ENCODE measurements at regions not wholly inside any gene's neighbourhood (a gene's known extent, or its start where the extent isn't known, plus 50 kb on each side); places are given as distances from the start of the nearest gene placed in this dataset.

DNA sequence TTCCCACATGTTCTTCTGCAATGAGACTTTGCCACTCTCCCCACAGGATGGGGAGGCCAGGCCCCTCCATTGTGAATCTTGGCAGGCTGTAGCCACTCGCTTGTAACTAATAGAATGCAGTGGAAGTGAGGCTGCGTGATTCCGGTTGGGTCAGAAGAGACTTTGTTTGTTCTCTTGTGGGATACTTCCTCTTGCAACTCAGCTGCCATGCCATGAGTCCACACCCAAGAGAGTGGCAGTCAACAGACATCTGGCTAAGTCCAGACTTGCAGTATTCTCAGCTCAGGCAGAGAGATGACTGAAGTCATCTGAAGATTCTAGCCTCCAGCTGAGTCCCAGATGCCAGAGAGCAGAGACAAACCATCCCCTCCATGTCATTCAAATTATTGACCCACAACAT lies 153.4 kb upstream of the GDF10 start:
- CTCF ChIA-PET, result no interaction called here

GRCh38 chr10:47147186-47147585 lies 152.8 kb upstream of the GDF10 start:
- no peak for DNase-seq
- H3K27me3 Mint-ChIP-seq, result peaks cover 5% of the 10 kb centered on the region

More for the DNA sequence above, 153.4 kb upstream of the GDF10 start:
- Mint-ChIP-seq H3K36me3 (ENCODE audit: low read depth) (no peaks in the 10 kb centered on the region), H3K27ac (no peak overlapping the region), H3K4me1 (no peaks in the 10 kb centered on the region), H3K9me3 (no peaks in the 10 kb centered on the region), H3K4me3 (no peak overlapping the region), H3K27me3 (peaks cover 5% of the 10 kb centered on the region)
- POLR2A ChIA-PET, result no interaction called here
- DNase-seq, result no peak

DNA sequence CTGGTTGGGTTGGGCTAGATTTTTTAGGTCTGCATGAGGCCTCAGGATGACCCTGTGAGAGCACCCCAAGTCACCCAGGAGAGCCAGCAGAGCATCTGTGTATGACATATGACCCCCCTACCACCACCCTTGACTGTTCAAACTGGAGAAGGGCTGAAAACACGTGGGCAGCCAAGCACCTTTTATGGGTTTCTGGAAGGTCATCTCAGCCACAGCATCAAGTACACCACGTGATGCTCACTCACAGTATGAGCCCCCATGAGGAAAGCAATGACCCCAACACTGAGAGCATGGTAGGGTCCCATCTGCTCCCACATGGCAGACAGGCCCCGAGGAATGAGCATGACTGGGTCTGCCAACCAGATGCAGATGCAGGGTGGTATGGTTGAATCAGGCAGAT lies 149.4 kb upstream of the GDF10 start:
- H3K27ac Mint-ChIP-seq, result no peak overlapping the region
- H3K27me3 Mint-ChIP-seq, result peaks cover 5% of the 10 kb centered on the region
- no peak for DNase-seq
- H3K4me1 Mint-ChIP-seq, result peaks cover 4% of the 10 kb centered on the region
- ChIA-PET CTCF (no interaction called here), POLR2A (no interaction called here)
- no peaks in the 10 kb centered on the region for H3K36me3 Mint-ChIP-seq (ENCODE audit: low read depth)
- peaks cover under 1% of the 10 kb centered on the region for H3K9me3 Mint-ChIP-seq
- no peak overlapping the region for H3K4me3 Mint-ChIP-seq

More at GRCh38 chr10:47147186-47147585, 152.8 kb upstream of the GDF10 start:
- Mint-ChIP-seq H3K36me3 (ENCODE audit: low read depth) (no peaks in the 10 kb centered on the region), H3K9me3 (no peaks in the 10 kb centered on the region), H3K27ac (no peak overlapping the region), H3K4me1 (no peaks in the 10 kb centered on the region), H3K4me3 (no peak overlapping the region)
- CTCF ChIA-PET, result no interaction called here
- POLR2A ChIA-PET, result no interaction called here

GRCh38 chr10:47151920-47152319 lies 148.1 kb upstream of the GDF10 start:
- peaks cover 9% of the 10 kb centered on the region for H3K27me3 Mint-ChIP-seq
- H3K9me3 Mint-ChIP-seq, result peaks cover 3% of the 10 kb centered on the region
- ChIA-PET POLR2A (no interaction called here), CTCF (interaction anchor here (1.0 kb wide), 1 partner anchor 127 kb away, joined by 3 read pairs; no protein-coding TSS in a partner anchor)
- H3K27ac Mint-ChIP-seq, result no peak overlapping the region
- no peak for DNase-seq
- H3K36me3 Mint-ChIP-seq (ENCODE audit: low read depth), result no peaks in the 10 kb centered on the region
- H3K4me3 Mint-ChIP-seq, result no peak overlapping the region
- H3K4me1 Mint-ChIP-seq, result peaks cover 4% of the 10 kb centered on the region

DNA sequence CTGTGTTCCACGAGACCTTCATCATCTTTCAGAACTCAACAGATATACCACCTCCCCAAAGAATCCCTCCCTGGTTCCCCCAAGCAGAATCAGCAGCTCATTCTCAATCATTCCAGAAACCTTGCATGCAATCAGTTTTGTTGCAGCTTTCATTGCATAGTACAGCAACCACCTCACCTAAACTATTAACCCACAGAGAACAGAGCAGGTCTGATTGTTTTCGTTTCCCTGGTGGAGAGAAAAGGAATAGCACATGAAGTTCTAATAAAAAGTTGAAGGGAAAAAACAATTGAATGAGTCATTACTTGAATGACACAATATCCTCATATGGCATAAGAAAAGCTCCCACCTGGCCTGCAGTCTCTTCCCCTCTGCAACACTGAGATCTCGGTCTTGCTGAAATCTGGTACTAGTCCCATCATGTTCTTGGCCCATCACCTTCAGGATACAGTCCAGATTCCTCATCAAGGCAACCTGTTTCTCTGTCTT lies 147.1 kb upstream of the GDF10 start:
- Mint-ChIP-seq H3K36me3 (ENCODE audit: low read depth) (no peaks in the 10 kb centered on the region), H3K4me1 (peaks cover 4% of the 10 kb centered on the region), H3K4me3 (no peak overlapping the region), H3K27me3 (peaks cover 9% of the 10 kb centered on the region), H3K27ac (no peak overlapping the region), H3K9me3 (peaks cover 6% of the 10 kb centered on the region)
- DNase-seq, result no peak
- CTCF ChIA-PET, result interaction anchor here (1.4 kb wide), 1 partner anchor 13 kb away, joined by 5 read pairs; no protein-coding TSS in a partner anchor
- POLR2A ChIA-PET, result no interaction called here

DNA sequence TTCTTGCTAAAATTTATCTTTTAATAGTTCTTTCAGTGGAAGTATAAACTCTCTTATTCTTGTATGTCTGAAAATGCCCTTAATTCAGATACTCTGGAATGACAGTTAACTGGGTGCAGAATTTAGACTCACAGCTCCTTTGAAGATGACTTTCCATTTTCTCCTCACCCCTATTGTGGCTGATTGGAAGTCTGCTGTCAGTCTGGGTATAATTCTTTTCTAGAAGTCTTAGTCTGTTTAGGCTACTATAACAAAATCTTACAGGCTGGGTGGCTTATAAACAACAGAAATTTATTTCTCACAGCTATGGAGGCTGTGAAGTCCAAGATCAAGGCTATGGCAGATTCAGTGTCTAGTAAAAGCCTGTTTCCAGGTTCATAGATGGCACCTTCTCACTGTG lies 145.2 kb upstream of the GDF10 start:
- DNase-seq, result no peak
- CTCF ChIA-PET, result no interaction called here
- no peaks in the 10 kb centered on the region for H3K36me3 Mint-ChIP-seq (ENCODE audit: low read depth)

DNA sequence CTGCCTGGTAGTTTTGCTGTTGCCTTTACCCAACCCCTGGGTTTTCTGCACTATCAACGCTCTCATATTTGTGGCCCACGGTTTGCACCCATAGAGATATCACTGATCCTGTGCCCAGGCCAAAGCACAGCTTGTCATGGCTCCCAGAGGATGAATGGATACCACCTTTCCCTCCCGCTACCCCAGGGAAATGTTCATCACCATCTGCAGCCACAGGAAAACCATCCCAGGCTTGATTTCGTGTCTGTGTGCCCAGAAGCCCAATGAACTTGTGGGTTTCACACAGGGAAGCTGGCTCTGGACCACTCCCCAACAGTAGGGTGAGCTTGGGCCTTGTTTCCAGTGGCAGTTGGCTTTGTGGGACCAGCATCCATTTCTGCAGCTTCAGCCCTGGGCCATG lies 143.1 kb upstream of the GDF10 start:
- H3K27me3 Mint-ChIP-seq, result peaks cover 5% of the 10 kb centered on the region
- H3K4me1 Mint-ChIP-seq, result peaks cover 7% of the 10 kb centered on the region
- no peak overlapping the region for H3K27ac Mint-ChIP-seq
- no peaks in the 10 kb centered on the region for H3K36me3 Mint-ChIP-seq (ENCODE audit: low read depth)
- ChIA-PET CTCF (no interaction called here), POLR2A (no interaction called here)
- H3K4me3 Mint-ChIP-seq, result no peak overlapping the region
- H3K9me3 Mint-ChIP-seq, result peaks cover 6% of the 10 kb centered on the region
- no peak for DNase-seq

More for the DNA sequence above, 145.2 kb upstream of the GDF10 start:
- Mint-ChIP-seq H3K27ac (no peak overlapping the region), H3K4me3 (no peak overlapping the region), H3K27me3 (peaks cover 8% of the 10 kb centered on the region), H3K4me1 (peaks cover 4% of the 10 kb centered on the region), H3K9me3 (peaks cover 6% of the 10 kb centered on the region)
- POLR2A ChIA-PET, result no interaction called here

DNA sequence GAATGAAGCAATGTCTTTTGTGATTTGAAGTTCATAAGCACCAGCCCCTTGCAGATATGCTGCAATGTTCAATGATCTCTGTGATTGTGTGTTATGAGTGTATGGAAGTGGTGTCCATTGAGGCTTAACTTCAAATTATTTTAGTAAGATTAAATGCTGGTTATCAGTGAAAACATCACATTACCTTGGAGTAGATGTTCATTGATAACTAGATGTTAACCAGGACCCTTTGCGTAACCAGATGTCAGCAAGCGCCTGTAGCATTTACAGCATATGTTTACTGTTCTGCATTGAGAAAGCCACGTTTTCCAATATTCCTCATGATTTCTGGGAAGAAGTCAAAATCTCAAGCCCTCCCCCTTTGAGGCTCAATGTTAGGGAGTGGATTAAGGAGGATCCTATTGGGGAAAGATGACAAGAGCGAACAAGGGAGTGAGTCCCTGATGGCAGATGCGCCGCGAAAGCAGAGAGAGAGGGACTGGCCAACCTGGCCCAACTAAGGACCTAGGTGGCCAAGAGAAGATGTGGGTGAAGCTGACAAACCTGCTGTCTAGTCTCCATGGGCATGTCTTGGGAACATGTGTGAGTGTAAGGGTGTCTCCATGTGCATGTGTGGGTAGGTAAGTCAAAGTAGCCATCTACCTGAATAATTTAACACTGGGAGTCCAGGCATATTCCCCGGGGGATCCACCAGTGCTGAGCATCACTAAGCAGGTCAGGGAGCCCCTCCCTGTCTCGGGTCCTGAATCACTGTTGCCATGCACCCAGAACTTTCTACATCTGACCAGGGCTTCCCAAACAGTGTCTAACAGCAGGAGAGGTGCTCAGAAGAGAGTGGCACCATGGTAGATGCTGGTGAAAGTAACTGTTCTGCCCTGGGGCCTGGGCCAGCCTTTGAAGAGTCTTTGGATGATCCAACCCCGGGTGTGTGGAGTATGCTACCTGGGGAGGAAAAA lies 141.6 kb upstream of the GDF10 start:
- Mint-ChIP-seq H3K4me1 (peaks cover 3% of the 10 kb centered on the region), H3K27ac (no peak overlapping the region), H3K9me3 (peaks cover 6% of the 10 kb centered on the region), H3K27me3 (peaks cover 5% of the 10 kb centered on the region), H3K4me3 (no peak overlapping the region), H3K36me3 (ENCODE audit: low read depth) (no peaks in the 10 kb centered on the region)
- ChIA-PET CTCF (no interaction called here), POLR2A (no interaction called here)
- no peak for DNase-seq

GRCh38 chr10:47159361-47160260 lies 140.4 kb upstream of the GDF10 start:
- CTCF ChIA-PET, result no interaction called here
- no peak overlapping the region for H3K27ac Mint-ChIP-seq
- peaks cover 5% of the 10 kb centered on the region for H3K27me3 Mint-ChIP-seq
- POLR2A ChIA-PET, result no interaction called here
- H3K9me3 Mint-ChIP-seq, result peaks cover 6% of the 10 kb centered on the region
- DNase-seq, result no peak
- H3K36me3 Mint-ChIP-seq (ENCODE audit: low read depth), result no peaks in the 10 kb centered on the region
- H3K4me3 Mint-ChIP-seq, result no peak overlapping the region
- H3K4me1 Mint-ChIP-seq, result peaks cover 3% of the 10 kb centered on the region

DNA sequence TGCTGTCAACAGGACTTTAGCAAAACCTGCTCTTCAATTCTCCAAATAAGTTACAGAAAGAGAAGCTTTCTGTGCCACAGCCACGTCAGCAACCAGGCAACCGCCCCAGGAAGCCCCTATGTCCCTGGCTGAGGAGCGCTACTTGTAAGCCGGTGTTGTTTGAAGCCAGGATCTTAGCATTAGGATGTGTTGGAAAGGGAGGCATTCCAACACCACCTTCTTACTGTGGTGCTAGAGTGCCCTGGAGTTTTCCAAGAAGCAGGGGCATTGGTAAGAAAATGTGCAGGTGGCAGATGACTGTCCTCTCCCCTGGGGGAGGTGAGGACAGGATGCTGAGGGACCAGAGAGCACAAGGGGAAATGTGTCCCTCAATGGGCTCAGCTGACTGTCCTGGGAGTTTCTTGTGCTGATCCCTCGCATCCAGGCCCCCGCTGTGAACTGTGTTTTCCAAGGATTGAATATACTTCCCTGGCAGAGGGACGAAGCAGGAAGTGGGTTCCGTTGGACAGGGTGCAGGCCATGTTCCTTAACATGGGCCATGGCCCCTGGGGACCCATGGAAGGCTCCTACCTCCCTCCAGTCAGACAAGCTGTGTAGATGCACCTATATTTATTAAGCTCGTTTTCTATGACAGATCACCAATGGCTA lies 139.6 kb upstream of the GDF10 start:
- Mint-ChIP-seq H3K4me3 (no peak overlapping the region), H3K4me1 (peaks cover 8% of the 10 kb centered on the region), H3K27ac (no peak overlapping the region), H3K27me3 (peaks cover 5% of the 10 kb centered on the region), H3K36me3 (ENCODE audit: low read depth) (no peaks in the 10 kb centered on the region), H3K9me3 (peaks cover 6% of the 10 kb centered on the region)
- DNase-seq, result no peak
- CTCF ChIA-PET, result no interaction called here
- POLR2A ChIA-PET, result no interaction called here

DNA sequence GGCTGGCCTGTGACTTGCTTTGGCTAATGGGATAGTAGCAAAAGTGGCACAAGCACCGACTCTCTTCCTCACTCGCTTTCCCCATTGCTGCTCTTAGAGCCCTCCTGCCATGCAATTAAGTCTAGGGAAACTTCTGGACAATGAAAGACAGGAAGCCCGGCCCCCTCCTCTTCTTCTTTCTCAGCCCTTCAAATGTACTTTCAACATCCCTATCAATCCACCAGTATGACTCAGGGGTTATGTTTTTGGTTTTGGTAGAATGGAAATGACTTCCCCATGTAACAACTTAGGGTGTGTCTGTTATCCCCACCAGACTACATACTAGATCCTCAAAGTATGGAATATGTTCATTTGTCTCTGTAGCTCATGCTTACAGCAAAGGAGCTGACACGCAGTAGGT lies 139.0 kb upstream of the GDF10 start:
- Mint-ChIP-seq H3K9me3 (peaks cover 3% of the 10 kb centered on the region), H3K4me1 (peaks cover 13% of the 10 kb centered on the region), H3K27ac (no peak overlapping the region), H3K36me3 (ENCODE audit: low read depth) (no peaks in the 10 kb centered on the region), H3K4me3 (no peak overlapping the region), H3K27me3 (peaks cover 5% of the 10 kb centered on the region)
- no peak for DNase-seq
- ChIA-PET POLR2A (no interaction called here), CTCF (no interaction called here)

DNA sequence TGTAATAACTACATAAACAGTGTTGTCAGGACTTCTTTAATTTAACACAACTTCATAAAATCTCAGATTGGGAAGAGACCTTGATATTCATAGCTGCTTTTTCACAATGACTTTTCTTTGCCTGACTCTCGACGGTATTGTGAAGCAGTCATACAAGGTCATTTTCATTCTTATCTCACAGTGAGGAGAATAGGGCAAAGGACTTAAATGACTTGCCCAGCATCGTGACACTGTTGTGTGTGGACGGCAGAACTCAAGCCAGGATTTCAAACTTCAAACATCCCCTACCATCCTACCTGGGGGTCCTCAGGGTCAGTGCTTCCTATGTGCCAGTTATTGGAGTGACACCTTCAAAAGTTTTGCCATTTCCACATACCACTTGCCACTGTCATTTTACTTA lies 138.5 kb upstream of the GDF10 start:
- Mint-ChIP-seq H3K27me3 (peaks cover 3% of the 10 kb centered on the region), H3K9me3 (peaks cover 3% of the 10 kb centered on the region), H3K4me3 (no peak overlapping the region), H3K36me3 (ENCODE audit: low read depth) (no peaks in the 10 kb centered on the region), H3K4me1 (peaks cover 16% of the 10 kb centered on the region), H3K27ac (no peak overlapping the region)
- CTCF ChIA-PET, result no interaction called here
- POLR2A ChIA-PET, result no interaction called here
- no peak for DNase-seq
